Stomach (tissue), 4 donors: ENCODE measurements at regions not wholly inside any gene's neighbourhood (a gene's known extent, or its start where the extent isn't known, plus 50 kb on each side); places are given as distances from the start of the nearest gene placed in this dataset.

Source experiments
- POLR2A ChIP-seq, 4 donors: fragments of 450-650 bp; IDR thresholded peaks; one replicate each; pipeline ENCODE4 v1.6.1; 2016; ENCODE audit warnings: antibody characterized with exemption in 4 of 4, control low read depth in 2 of 4, mild to moderate bottlenecking in 1 of 4, moderate library complexity in 1 of 4
- TF ChIP-seq, protein P1 (sequence below), 7 experiments: fragments of 450-650 bp in 4 of 7; fragments of 200-600 bp in 3 of 7; sonication (generic) in 3 of 7; IDR thresholded peaks; one replicate each; pipeline ENCODE4 v1.5.1; 2016 to 2019; ENCODE audit warnings: antibody characterized with exemption in 7 of 7, control low read depth in 2 of 7, mild to moderate bottlenecking in 1 of 7

DNA sequence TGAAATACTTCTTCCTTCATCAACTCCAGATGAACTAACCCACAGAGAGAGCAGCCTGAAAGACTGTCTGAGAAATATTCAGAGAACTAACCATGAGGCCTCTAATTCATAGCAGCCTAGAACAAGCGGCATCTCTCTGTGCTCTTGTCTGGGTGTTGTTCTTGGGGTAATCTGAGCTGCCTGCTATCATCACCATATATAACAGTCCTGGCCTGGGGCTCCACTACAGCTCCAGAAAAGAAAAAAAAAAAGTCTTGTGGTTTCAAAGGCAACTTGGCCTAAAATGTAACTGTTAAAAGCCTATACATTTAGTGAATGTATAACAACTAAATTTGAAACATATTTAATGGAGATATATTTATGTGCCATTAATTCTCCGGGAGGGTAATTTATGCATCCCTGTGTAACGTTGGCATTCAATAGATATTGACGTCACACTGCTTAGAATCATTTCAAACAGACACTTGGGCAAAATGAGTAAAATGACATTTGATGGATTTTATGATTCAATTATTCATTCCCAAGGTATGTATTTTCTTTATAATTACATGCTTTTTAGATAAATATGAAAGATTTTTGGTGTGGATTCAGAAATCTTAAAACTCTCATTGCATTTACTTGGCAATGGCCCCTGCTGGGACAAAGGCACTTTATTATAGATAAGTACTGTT, 294.3 kb downstream of the HRH4 start:
- TF ChIP-seq, protein P1, sequence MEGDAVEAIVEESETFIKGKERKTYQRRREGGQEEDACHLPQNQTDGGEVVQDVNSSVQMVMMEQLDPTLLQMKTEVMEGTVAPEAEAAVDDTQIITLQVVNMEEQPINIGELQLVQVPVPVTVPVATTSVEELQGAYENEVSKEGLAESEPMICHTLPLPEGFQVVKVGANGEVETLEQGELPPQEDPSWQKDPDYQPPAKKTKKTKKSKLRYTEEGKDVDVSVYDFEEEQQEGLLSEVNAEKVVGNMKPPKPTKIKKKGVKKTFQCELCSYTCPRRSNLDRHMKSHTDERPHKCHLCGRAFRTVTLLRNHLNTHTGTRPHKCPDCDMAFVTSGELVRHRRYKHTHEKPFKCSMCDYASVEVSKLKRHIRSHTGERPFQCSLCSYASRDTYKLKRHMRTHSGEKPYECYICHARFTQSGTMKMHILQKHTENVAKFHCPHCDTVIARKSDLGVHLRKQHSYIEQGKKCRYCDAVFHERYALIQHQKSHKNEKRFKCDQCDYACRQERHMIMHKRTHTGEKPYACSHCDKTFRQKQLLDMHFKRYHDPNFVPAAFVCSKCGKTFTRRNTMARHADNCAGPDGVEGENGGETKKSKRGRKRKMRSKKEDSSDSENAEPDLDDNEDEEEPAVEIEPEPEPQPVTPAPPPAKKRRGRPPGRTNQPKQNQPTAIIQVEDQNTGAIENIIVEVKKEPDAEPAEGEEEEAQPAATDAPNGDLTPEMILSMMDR (IDR thresholded peaks at IDR 0.05): no peak
- no peak for TF ChIP-seq POLR2A (IDR thresholded peaks at IDR 0.05)
